ENCODE measurements at regions not wholly inside any gene's neighbourhood (a gene's known extent, or its start where the extent isn't known, plus 50 kb on each side); places are given as distances from the start of the nearest gene placed in this dataset.

DNA sequence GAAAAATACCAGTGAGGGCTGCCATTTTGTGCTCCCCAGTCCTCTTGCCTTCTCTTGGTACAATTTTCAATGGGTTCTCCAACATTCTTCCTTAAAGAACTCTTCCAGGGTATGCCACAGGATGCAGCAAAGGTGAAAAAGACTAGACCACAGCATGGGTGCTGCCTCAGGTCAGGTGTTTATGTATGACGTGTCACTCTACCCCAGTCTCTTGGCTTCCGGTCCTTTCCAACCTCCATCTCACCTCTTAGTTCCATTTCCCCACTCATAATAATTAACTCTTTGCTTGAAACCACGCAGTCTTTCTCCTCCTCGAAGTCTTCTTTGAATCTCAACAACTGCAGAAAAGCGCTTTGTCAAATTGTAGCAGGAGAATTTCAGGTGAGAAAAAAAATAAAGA, 104.7 kb upstream of the TBC1D5 start:
- Histone ChIP-seq H2BK120ac (replicated peaks; ENCODE audit: low read depth, low read length) (no peak overlapping the region), H2BK12ac (ENCODE audit: low read depth, low read length) (no peak overlapping the region), H3K18ac (ENCODE audit: extremely low read depth, low read length) (no peak overlapping the region), H2AFZ (ENCODE audit: low read length) (no peak overlapping the region), H3K4me3 (ENCODE audit: extremely low read depth in 1 of 4, insufficient read depth in 2 of 4, low read depth in 3 of 4, low read length in 4 of 4) (no peak overlapping the region), H3K27me3 (replicated peaks in 1 of 4; ENCODE audit: control insufficient read depth in 3 of 4, extremely low read depth in 1 of 4, insufficient read depth in 3 of 4, low read length in 3 of 4) (no peaks in the 10 kb centered on the region), H4K8ac (ENCODE audit: extremely low read depth, insufficient read depth, low read length) (no peak overlapping the region), H2BK20ac (ENCODE audit: low read length) (no peak overlapping the region), H3K27ac (ENCODE audit: low read depth, low read length) (no peak overlapping the region), H2BK5ac (ENCODE audit: low read depth, low read length) (no peak overlapping the region), H3K4ac (replicated peaks; ENCODE audit: insufficient read length, low read depth, low read length) (no peak overlapping the region), H2BK15ac (ENCODE audit: low read length) (no peak overlapping the region), H3K36me3 (ENCODE audit: control insufficient read depth in 2 of 4, insufficient read depth in 4 of 4, low read length in 3 of 4) (no peaks in the 10 kb centered on the region), H3K4me1 (replicated peaks in 1 of 4; ENCODE audit: control insufficient read depth in 3 of 4, insufficient read depth in 4 of 4, low read length in 3 of 4) (no peaks in the 10 kb centered on the region; a peak in 1 of 7 replicates), H3K79me2 (ENCODE audit: control insufficient read depth in 1 of 2, insufficient read depth in 2 of 2, low read length in 2 of 2) (no peaks in the 10 kb centered on the region), H4K91ac (replicated peaks; ENCODE audit: insufficient read length, low read length) (no peak overlapping the region), H4K5ac (ENCODE audit: insufficient read length, low read depth, low read length) (no peak overlapping the region), H3K4me2 (ENCODE audit: insufficient read depth in 1 of 2, low read depth in 2 of 2, low read length in 2 of 2) (no peak overlapping the region), H3K23ac (ENCODE audit: insufficient read length) (no peak overlapping the region), H3K23me2 (ENCODE audit: low read depth, low read length) (no peaks in the 10 kb centered on the region), H3K56ac (replicated peaks; ENCODE audit: insufficient read length, low read depth, low read length) (no peak overlapping the region), H3K14ac (ENCODE audit: insufficient read length) (no peak overlapping the region), H3K9ac (replicated peaks in 1 of 4; ENCODE audit: extremely low read depth in 1 of 4, low read depth in 3 of 4, low read length in 3 of 4) (no peak overlapping the region), H3K9me3 (ENCODE audit: insufficient read depth in 2 of 2, low read depth in 1 of 2, low read length in 1 of 2) (no peaks in the 10 kb centered on the region), H4K20me1 (replicated peaks in 1 of 2; ENCODE audit: control insufficient read depth in 1 of 2, insufficient read depth in 2 of 2, low read length in 2 of 2) (no peaks in the 10 kb centered on the region), H2AK5ac (ENCODE audit: low read depth, low read length) (no peak overlapping the region), H3K79me1 (ENCODE audit: low read depth, low read length) (no peaks in the 10 kb centered on the region)
- 88 to 100% methylated on average over 1 to 5 of the region's 5 CpGs for WGBS, 2 experiments (ENCODE audit: extremely low coverage in 1 of 2, insufficient coverage in 1 of 2, insufficient read length in 1 of 2, insufficient replicate concordance in 2 of 2, low coverage in 1 of 2, low lambda C conversion rate in 2 of 2, missing lambda C conversion rate in 1 of 2)
- TF ChIP-seq SUZ12 (IDR thresholded peaks at IDR 0.05; ENCODE audit: low read length) (no peak), CTBP2 (IDR thresholded peaks at IDR 0.05; ENCODE audit: borderline replicate concordance, insufficient read depth, insufficient read length, low read length) (no peak), JUND (IDR thresholded peaks at IDR 0.05; ENCODE audit: low read length) (no peak), CTCF (IDR thresholded peaks at IDR 0.05; ENCODE audit: control extremely low read depth in 1 of 3, insufficient read depth in 1 of 3, low read depth in 1 of 3, low read length in 3 of 3) (no peak), POLR2AphosphoS5 (IDR thresholded peaks at IDR 0.05; ENCODE audit: low read depth, low read length) (no peak), BACH1 (IDR thresholded peaks at IDR 0.05; ENCODE audit: low read length) (no peak), CHD2 (IDR thresholded peaks at IDR 0.05; ENCODE audit: low read length) (no peak)
- CTCF ChIA-PET (ENCODE audit: partially characterized antibody) = interaction anchor here (1.3 kb wide), 1 partner anchor 200 kb away, joined by 3 read pairs; no protein-coding TSS in a partner anchor
- DNase-seq (ENCODE audit: low read depth in 1 of 2, low spot score in 2 of 2) = no peak
- no peak for FAIRE-seq
- POLR2A ChIA-PET (ENCODE audit: partially characterized antibody) = no interaction called here

Data from H1 (cell line).